Esophagus (tissue), 2 donors: ENCODE measurements at regions not wholly inside any gene's neighbourhood (a gene's known extent, or its start where the extent isn't known, plus 50 kb on each side); places are given as distances from the start of the nearest gene placed in this dataset.
"Not testable (repeated sequence)": the region's sequence is repeated elsewhere in the genome, so short reads cannot be mapped to it uniquely, and the experiment has no call there.

Experiments used
- H3K27ac ChIP-seq, 2 donors: one replicate each; pipeline ENCODE4 v1.5.1; 2013; ENCODE audit warnings: low read depth in 2 of 2, mild to moderate bottlenecking in 2 of 2, inconsistent platforms in 1 of 2, low read length in 1 of 2, moderate library complexity in 1 of 2
- H3K27me3 ChIP-seq, 2 donors: one replicate each; pipeline ENCODE4 v1.6.1; 2013; ENCODE audit warnings: low read length in 2 of 2, control low read depth in 1 of 2, mild to moderate bottlenecking in 1 of 2; ENCODE audit not compliant: insufficient read depth in 2 of 2, control insufficient read depth in 1 of 2
- H3K36me3 ChIP-seq, 2 donors: one replicate each; pipeline ENCODE4 v1.6.1; 2013; ENCODE audit warnings: low read length in 1 of 2; ENCODE audit not compliant: control insufficient read depth in 2 of 2, insufficient read depth in 2 of 2
- H3K4me1 ChIP-seq, 2 donors: one replicate each; pipeline ENCODE4 v1.6.1; 2013; ENCODE audit warnings: low read length in 1 of 2; ENCODE audit not compliant: control insufficient read depth in 2 of 2, insufficient read depth in 2 of 2
- H3K4me3 ChIP-seq, 2 donors: one replicate each; pipeline ENCODE4 v1.5.1; 2013; ENCODE audit warnings: low read length in 2 of 2, mild to moderate bottlenecking in 2 of 2, low read depth in 1 of 2, moderate library complexity in 1 of 2
- H3K9me3 ChIP-seq, 2 donors: one replicate each; pipeline ENCODE4 v1.6.1; 2013; ENCODE audit warnings: mild to moderate bottlenecking in 2 of 2, low read depth in 1 of 2, low read length in 1 of 2, moderate library complexity in 1 of 2; ENCODE audit not compliant: control insufficient read depth in 2 of 2, insufficient read depth in 1 of 2
- WGBS, 2 donors: extraction: QIAGEN DNeasy Blood & Tissue Kit; methylation state at CpG; one replicate each; pipeline ENCODE4 v1.1.7; 2013; 5-methylcytosine and 5-hydroxymethylcytosine counted together
- donor health status: healthy with polysubstance abuse.
- donor health status: Bipolar disorder and iron deficiency.

GRCh38 chr12:91746976-91747375 lies 398.7 kb downstream of the BTG1 start:
- Histone ChIP-seq H3K27ac (no peak overlapping the region), H3K36me3 (no peaks in the 10 kb centered on the region), H3K27me3 (no peaks in the 10 kb centered on the region), H3K4me1 (no peaks in the 10 kb centered on the region), H3K4me3 (no peak overlapping the region), H3K9me3 (no peaks in the 10 kb centered on the region)
- 95 to 100% methylated on average over 1 of the region's 1 CpG for WGBS, 2 donors

GRCh38 chr12:91744597-91744996 lies 401.0 kb downstream of the BTG1 start:
- Histone ChIP-seq H3K9me3 (no peaks in the 10 kb centered on the region), H3K36me3 (no peaks in the 10 kb centered on the region), H3K27me3 (no peaks in the 10 kb centered on the region), H3K4me3 (no peak overlapping the region), H3K27ac (no peak overlapping the region), H3K4me1 (no peaks in the 10 kb centered on the region)
- WGBS, 2 donors = 72 to 75% methylated on average over 2 of the region's 2 CpGs

DNA sequence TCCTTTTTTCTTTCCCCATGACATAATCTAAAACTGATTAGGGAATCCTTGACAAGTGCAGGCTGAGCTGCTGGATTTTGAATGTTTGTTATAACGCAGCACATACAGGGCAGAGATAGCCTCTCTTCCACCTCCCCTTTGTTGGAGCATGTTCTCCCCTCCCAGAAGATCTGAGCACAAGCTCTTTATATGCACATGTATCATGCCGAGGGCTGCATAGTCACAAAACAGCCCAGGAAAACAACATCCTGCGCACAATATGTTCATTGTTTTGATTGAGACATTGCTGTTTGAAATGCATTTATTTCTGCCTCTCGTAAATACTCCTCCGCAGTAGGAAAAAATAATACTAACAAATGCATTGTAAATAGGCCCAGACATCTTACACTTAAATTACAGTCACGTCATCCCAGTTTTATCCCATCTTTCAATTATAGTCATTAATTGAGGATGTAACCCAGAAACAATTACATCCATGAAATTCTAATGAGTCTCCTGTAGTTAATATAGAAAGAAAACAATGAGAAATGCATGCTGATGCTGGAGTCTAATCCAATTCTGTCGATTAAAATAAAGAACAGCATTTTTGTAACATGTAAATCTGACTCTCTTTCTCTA lies 401.8 kb downstream of the BTG1 start:
- Histone ChIP-seq H3K4me1 (no peaks in the 10 kb centered on the region), H3K27ac (no peak overlapping the region), H3K9me3 (no peaks in the 10 kb centered on the region), H3K4me3 (no peak overlapping the region), H3K27me3 (no peaks in the 10 kb centered on the region), H3K36me3 (no peaks in the 10 kb centered on the region)
- 84 to 85% methylated on average over 7 of the region's 7 CpGs for WGBS, 2 donors

DNA sequence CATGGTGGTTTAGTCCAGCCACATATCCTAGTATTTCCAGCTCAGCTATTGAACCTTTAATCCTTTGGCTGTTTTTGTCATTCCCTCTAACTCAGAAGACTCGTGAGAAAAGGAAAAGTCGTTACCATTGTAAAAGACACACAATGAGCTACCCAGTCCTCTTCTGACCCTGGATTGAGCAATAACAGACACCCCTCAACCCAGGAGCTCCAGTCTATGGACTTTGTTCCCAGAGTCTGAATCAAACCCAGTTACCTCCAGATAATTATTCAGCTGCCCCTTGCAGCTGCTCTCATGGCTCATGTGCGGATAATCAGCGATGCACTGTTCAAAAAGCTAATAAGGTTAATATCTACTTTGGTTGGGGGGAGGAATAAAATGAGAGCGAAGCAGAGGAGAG lies 402.4 kb downstream of the BTG1 start:
- Histone ChIP-seq H3K4me1 (no peaks in the 10 kb centered on the region), H3K27me3 (no peaks in the 10 kb centered on the region), H3K9me3 (no peaks in the 10 kb centered on the region), H3K27ac (no peak overlapping the region), H3K4me3 (no peak overlapping the region), H3K36me3 (no peaks in the 10 kb centered on the region)
- WGBS, 2 donors = 91 to 94% methylated on average over 5 of the region's 5 CpGs

DNA sequence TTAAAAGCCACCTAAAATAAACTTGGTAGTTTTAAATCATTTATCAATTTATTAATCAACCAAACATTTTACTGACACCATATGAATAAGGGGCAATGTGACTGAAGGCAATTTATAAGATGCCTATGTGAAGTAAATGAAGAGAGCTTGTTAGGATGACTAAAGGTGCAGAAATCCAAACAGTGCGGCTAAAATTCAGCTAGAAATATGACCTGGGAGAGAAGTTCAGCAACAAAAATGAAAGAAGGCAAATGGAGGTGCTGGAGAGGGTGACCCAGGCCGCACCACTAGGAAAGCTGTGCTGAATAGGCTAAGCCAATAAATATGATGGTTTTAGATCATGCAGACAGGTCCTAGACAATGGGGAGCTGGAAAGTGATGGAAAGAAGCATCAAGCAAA lies 403.7 kb downstream of the BTG1 start:
- WGBS, 2 donors = 90 to 94% methylated on average over 2 of the region's 2 CpGs
- Histone ChIP-seq H3K4me1 (no peaks in the 10 kb centered on the region), H3K27me3 (no peaks in the 10 kb centered on the region), H3K36me3 (no peaks in the 10 kb centered on the region), H3K9me3 (no peaks in the 10 kb centered on the region), H3K27ac (no peak overlapping the region), H3K4me3 (no peak overlapping the region)

- H3K36me3 ChIP-seq, H3K4me1 ChIP-seq, H3K27ac ChIP-seq, H3K27me3 ChIP-seq, H3K9me3 ChIP-seq, H3K4me3 ChIP-seq: not testable (repeated sequence)
- 76 to 78% methylated on average over 1 of the region's 1 CpG for WGBS, 2 donors
Observed at GRCh38 chr12:91733846-91734245, 411.8 kb downstream of the BTG1 start.

GRCh38 chr12:91732086-91732485 lies 413.6 kb downstream of the BTG1 start:
- no peak overlapping the region for H3K4me3 ChIP-seq
- 78 to 81% methylated on average over 1 of the region's 1 CpG for WGBS, 2 donors
- H3K27me3 ChIP-seq = no peaks in the 10 kb centered on the region
- no peaks in the 10 kb centered on the region for H3K9me3 ChIP-seq
- H3K36me3 ChIP-seq = no peaks in the 10 kb centered on the region
- no peaks in the 10 kb centered on the region for H3K4me1 ChIP-seq
- no peak overlapping the region for H3K27ac ChIP-seq

DNA sequence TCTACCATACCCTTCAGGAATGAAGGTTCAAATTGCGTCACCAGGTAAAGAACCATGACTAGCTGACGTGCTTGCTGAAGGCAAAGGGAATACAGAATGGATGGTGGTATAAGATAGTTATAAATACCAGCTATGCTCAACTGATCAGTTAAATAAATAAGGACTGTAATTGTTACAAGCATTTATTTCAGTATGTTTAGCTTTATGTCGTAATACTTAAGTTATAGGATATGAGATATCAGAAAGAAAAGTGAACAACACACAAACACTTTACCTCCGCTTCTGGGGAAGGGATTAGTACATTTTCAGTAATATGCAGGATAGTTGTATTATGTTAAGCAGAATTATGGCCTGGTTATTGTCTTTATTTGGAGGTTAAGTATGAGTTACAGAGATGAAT lies 416.1 kb downstream of the BTG1 start:
- no peak overlapping the region for H3K27ac ChIP-seq
- 93 to 96% methylated on average over 4 of the region's 4 CpGs for WGBS, 2 donors
- H3K4me1 ChIP-seq = no peaks in the 10 kb centered on the region
- no peaks in the 10 kb centered on the region for H3K27me3 ChIP-seq
- H3K9me3 ChIP-seq = no peaks in the 10 kb centered on the region
- no peaks in the 10 kb centered on the region for H3K36me3 ChIP-seq
- H3K4me3 ChIP-seq = no peak overlapping the region

DNA sequence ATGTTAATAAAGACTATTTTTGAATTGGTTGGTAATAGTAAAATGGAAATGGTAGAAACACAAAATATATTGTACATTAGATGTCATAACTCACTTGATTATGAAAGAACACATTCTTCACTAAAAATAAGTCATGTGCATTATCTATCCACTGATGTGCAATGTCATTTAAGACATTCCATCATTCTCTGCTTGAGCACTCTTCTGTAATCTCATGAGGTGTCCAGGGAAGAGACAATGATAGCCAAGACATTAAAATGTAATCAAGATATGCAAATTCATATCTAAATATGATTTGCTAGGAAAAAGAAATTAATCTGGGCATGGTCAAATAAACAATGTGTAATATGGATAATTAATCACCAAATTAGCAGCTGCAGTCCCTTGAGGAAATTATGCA lies 422.5 kb downstream of the BTG1 start:
- no peaks in the 10 kb centered on the region for H3K27me3 ChIP-seq
- no peak overlapping the region for H3K4me3 ChIP-seq
- H3K27ac ChIP-seq = no peak overlapping the region
- no peaks in the 10 kb centered on the region for H3K9me3 ChIP-seq
- H3K36me3 ChIP-seq = no peaks in the 10 kb centered on the region
- H3K4me1 ChIP-seq = no peaks in the 10 kb centered on the region

- H3K27me3 ChIP-seq = no peaks in the 10 kb centered on the region
- H3K4me1 ChIP-seq = no peaks in the 10 kb centered on the region
- no peak overlapping the region for H3K27ac ChIP-seq
- no peaks in the 10 kb centered on the region for H3K36me3 ChIP-seq
- no peak overlapping the region for H3K4me3 ChIP-seq
- H3K9me3 ChIP-seq = no peaks in the 10 kb centered on the region
Observed at GRCh38 chr12:91722072-91722471, 423.6 kb downstream of the BTG1 start.
